22Rv1 (cell line): ENCODE measurements at regions not wholly inside any gene's neighbourhood (a gene's known extent, or its start where the extent isn't known, plus 50 kb on each side); places are given as distances from the start of the nearest gene placed in this dataset.

Source experiments
- H3K27ac ChIP-seq: fragments of 450-650 bp; 2 replicates; pipeline ENCODE4 v1.5.1; 2017
- CTCF ChIP-seq: fragments of 450-650 bp; IDR thresholded peaks from 2 replicates; pipeline ENCODE4 v1.5.1; 2017; ENCODE audit warnings: mild to moderate bottlenecking
- ZFX ChIP-seq: fragments of 450-650 bp; IDR thresholded peaks from 2 replicates; pipeline ENCODE4 v1.6.1; 2017; ENCODE audit warnings: antibody characterized with exemption, borderline replicate concordance

GRCh38 chr7:23972057-23972456, 262.0 kb downstream of the STK31 start:
- no peak overlapping the region for H3K27ac ChIP-seq
- no peak for TF ChIP-seq CTCF
- TF ChIP-seq ZFX = no peak

GRCh38 chr7:23973264-23973663, 263.2 kb downstream of the STK31 start:
- TF ChIP-seq ZFX (no peak), CTCF (no peak)
- no peak overlapping the region for H3K27ac ChIP-seq

GRCh38 chr7:23980081-23980480, 270.1 kb downstream of the STK31 start:
- no peak overlapping the region for H3K27ac ChIP-seq
- no peak for TF ChIP-seq ZFX
- TF ChIP-seq CTCF = no peak

- TF ChIP-seq CTCF = no peak
- no peak for TF ChIP-seq ZFX
- no peak overlapping the region for H3K27ac ChIP-seq
Measured at GRCh38 chr7:23981314-23981713, 271.3 kb downstream of the STK31 start.

- no peak for TF ChIP-seq CTCF
- TF ChIP-seq ZFX = no peak
- H3K27ac ChIP-seq = no peak overlapping the region
Measured at GRCh38 chr7:23981758-23982157, 271.7 kb downstream of the STK31 start.

GRCh38 chr7:24005517-24005916, 278.5 kb upstream of the NPY start:
- no peak overlapping the region for H3K27ac ChIP-seq
- TF ChIP-seq ZFX (no peak), CTCF (peak; percentile 34)

GRCh38 chr7:24010495-24010894, 273.5 kb upstream of the NPY start:
- H3K27ac ChIP-seq = no peak overlapping the region
- TF ChIP-seq CTCF (no peak), ZFX (no peak)
